NT2/D1 (cell line): ENCODE measurements at regions not wholly inside any gene's neighbourhood (a gene's known extent, or its start where the extent isn't known, plus 50 kb on each side); places are given as distances from the start of the nearest gene placed in this dataset.

Source experiments
- DNase-seq: peaks from one replicate; pipeline ENCODE4 v3.0.0-alpha.2; 2011; ENCODE audit warnings: low read depth, low spot score
- H3K27me3 ChIP-seq: 2 replicates; pipeline ENCODE4 v1.6.0; 2011; ENCODE audit warnings: mild to moderate bottlenecking; ENCODE audit not compliant: insufficient read length, insufficient read depth
- H3K36me3 ChIP-seq: 2 replicates; pipeline ENCODE4 v1.6.1; 2011; ENCODE audit warnings: mild to moderate bottlenecking, low read length, mixed read lengths; ENCODE audit not compliant: insufficient read depth, insufficient read length
- H3K4me1 ChIP-seq: 2 replicates; pipeline ENCODE4 v1.5.1; 2011; ENCODE audit not compliant: insufficient read depth, insufficient read length
- H3K4me3 ChIP-seq: 2 replicates; pipeline ENCODE4 v1.5.1; 2011; ENCODE audit warnings: low read depth; ENCODE audit not compliant: insufficient read length
- H3K9ac ChIP-seq: 2 replicates; pipeline ENCODE4 v1.6.0; 2011; ENCODE audit warnings: low read depth; ENCODE audit not compliant: insufficient read length
- H3K9me3 ChIP-seq: 2 replicates; pipeline ENCODE4 v1.5.1; 2011; ENCODE audit warnings: mild to moderate bottlenecking, low read length; ENCODE audit not compliant: insufficient read depth
- SUZ12 ChIP-seq: IDR thresholded peaks from 2 replicates; pipeline ENCODE4 v1.6.1; 2011; ENCODE audit not compliant: insufficient read length, insufficient read depth; ENCODE audit errors: extremely low read depth
- YY1 ChIP-seq: IDR thresholded peaks from 2 replicates; pipeline ENCODE4 v1.6.1; 2011; ENCODE audit not compliant: insufficient read length, insufficient read depth
- ZNF274 ChIP-seq: IDR thresholded peaks from 2 replicates; pipeline ENCODE4 v1.6.1; 2011; ENCODE audit warnings: mild to moderate bottlenecking, low read depth, low read length

- no peak for DNase-seq
- TF ChIP-seq ZNF274: no peak
- H3K36me3 ChIP-seq: no peaks in the 10 kb centered on the region
- peaks cover 6% of the 10 kb centered on the region for H3K4me1 ChIP-seq
- H3K9ac ChIP-seq: no peak overlapping the region
- no peaks in the 10 kb centered on the region for H3K9me3 ChIP-seq
- no peaks in the 10 kb centered on the region for H3K27me3 ChIP-seq
- no peak overlapping the region for H3K4me3 ChIP-seq
Measured at GRCh38 chr22:44396021-44396726, 83.4 kb upstream of the SHISAL1 start.

- no peak overlapping the region for H3K4me3 ChIP-seq
- H3K9ac ChIP-seq: no peak overlapping the region
- H3K36me3 ChIP-seq: no peaks in the 10 kb centered on the region
- no peak for TF ChIP-seq ZNF274
- TF ChIP-seq SUZ12: no peak
- TF ChIP-seq YY1: no peak
- H3K4me1 ChIP-seq: peaks cover 6% of the 10 kb centered on the region
- no peaks in the 10 kb centered on the region for H3K9me3 ChIP-seq
- H3K27me3 ChIP-seq: no peaks in the 10 kb centered on the region
- DNase-seq: no peak
Measured at GRCh38 chr22:44395118-44396005, 82.6 kb upstream of the SHISAL1 start.

- H3K9ac ChIP-seq: no peak overlapping the region
- no peak overlapping the region for H3K4me3 ChIP-seq
- no peaks in the 10 kb centered on the region for H3K27me3 ChIP-seq
- TF ChIP-seq SUZ12: no peak
- no peaks in the 10 kb centered on the region for H3K9me3 ChIP-seq
- peaks cover 6% of the 10 kb centered on the region for H3K4me1 ChIP-seq
- DNase-seq: no peak
- H3K36me3 ChIP-seq: no peaks in the 10 kb centered on the region
Measured at GRCh38 chr22:44394246-44395117, 81.7 kb upstream of the SHISAL1 start.

- Histone ChIP-seq H3K4me1 (peaks cover 5% of the 10 kb centered on the region), H3K4me3 (no peak overlapping the region), H3K27me3 (no peaks in the 10 kb centered on the region), H3K9me3 (no peaks in the 10 kb centered on the region), H3K9ac (no peak overlapping the region), H3K36me3 (no peaks in the 10 kb centered on the region)
- no peak for TF ChIP-seq ZNF274
- TF ChIP-seq YY1: no peak
- TF ChIP-seq SUZ12: no peak
- DNase-seq: no peak
Measured at GRCh38 chr22:44393066-44393465, 80.3 kb upstream of the SHISAL1 start.

GRCh38 chr22:44392446-44392921 lies 79.7 kb upstream of the SHISAL1 start:
- no peaks in the 10 kb centered on the region for H3K27me3 ChIP-seq
- no peak for TF ChIP-seq SUZ12
- TF ChIP-seq ZNF274: no peak
- no peaks in the 10 kb centered on the region for H3K9me3 ChIP-seq
- no peak overlapping the region for H3K9ac ChIP-seq
- no peaks in the 10 kb centered on the region for H3K36me3 ChIP-seq
- no peak overlapping the region for H3K4me3 ChIP-seq
- H3K4me1 ChIP-seq: peaks cover 5% of the 10 kb centered on the region
- no peak for DNase-seq

- peaks cover 3% of the 10 kb centered on the region for H3K4me1 ChIP-seq
- no peaks in the 10 kb centered on the region for H3K36me3 ChIP-seq
- no peak for TF ChIP-seq SUZ12
- TF ChIP-seq YY1: no peak
- no peak for TF ChIP-seq ZNF274
- H3K4me3 ChIP-seq: no peak overlapping the region
- H3K9ac ChIP-seq: no peak overlapping the region
- H3K27me3 ChIP-seq: no peaks in the 10 kb centered on the region
- H3K9me3 ChIP-seq: no peaks in the 10 kb centered on the region
- no peak for DNase-seq
Measured at GRCh38 chr22:44391481-44392445, 79.0 kb upstream of the SHISAL1 start.
